ENCODE measurements at regions not wholly inside any gene's neighbourhood (a gene's known extent, or its start where the extent isn't known, plus 50 kb on each side); places are given as distances from the start of the nearest gene placed in this dataset.
"Not testable (repeated sequence)": the region's sequence is repeated elsewhere in the genome, so short reads cannot be mapped to it uniquely, and the experiment has no call there.

- DNase-seq (ENCODE audit: low read depth) = no peak
Measured at GRCh38 chr7:122248472-122248871, 56.1 kb downstream of the FEZF1 start.

DNA sequence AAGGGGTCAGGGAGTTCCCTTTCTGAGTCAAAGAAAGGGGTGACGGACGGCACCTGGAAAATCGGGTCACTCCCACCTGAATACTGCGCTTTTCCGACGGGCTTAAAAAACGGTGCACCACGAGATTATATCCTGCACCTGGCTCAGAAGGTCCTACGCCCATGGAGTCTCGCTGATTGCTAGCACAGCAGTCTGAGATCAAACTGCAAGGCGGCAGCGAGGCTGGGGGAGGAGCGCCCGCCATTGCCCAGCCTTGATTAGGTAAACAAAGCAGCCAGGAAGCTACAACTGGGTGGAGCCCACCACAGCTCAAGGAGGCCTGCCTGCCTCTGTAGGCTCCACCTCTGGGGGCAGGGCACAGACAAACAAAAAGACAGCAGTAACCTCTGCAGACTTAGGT is 65.8 kb downstream of the FEZF1 start:
- DNase-seq (ENCODE audit: low read depth) = not testable (repeated sequence)

DNA sequence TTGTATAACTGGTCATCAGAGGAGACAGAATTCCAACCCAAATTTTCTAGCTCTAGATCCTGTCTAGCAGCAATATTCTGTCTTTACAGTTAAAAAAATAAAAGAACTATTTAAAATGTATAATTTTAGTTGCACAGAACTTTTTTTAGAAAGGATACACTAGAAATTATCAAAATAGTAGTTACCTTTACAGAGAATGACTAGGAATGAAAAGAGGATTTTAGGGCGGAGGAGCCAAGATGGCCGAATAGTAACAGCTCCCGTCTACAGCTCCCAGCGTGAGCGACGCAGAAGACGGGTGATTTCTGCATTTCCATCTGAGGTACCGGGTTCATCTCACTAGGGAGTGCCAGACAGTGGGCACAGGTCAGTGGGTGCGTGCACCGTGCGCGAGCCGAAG is 66.3 kb downstream of the FEZF1 start:
- DNase-seq (ENCODE audit: low read depth) = not testable (repeated sequence)

DNA sequence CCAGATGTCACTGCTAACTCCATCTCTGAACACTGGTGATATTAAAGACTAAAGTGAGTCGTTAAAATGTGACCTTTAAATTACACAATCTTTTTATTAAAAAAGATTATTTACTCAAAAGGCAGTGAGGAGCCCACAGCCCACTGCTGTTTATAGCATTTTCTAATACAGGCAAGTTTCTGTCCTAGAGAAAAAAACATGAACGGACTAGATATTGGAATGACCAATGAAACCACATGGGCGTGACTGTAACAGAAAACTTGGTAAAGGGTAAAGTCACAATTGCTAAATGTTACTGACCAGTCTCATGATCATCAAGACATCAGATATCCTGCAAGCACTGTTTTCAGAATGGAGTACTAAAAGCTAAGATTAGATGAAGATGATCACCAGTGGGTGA is 78.7 kb downstream of the FEZF1 start:
- no peak for DNase-seq (ENCODE audit: low read depth)

DNA sequence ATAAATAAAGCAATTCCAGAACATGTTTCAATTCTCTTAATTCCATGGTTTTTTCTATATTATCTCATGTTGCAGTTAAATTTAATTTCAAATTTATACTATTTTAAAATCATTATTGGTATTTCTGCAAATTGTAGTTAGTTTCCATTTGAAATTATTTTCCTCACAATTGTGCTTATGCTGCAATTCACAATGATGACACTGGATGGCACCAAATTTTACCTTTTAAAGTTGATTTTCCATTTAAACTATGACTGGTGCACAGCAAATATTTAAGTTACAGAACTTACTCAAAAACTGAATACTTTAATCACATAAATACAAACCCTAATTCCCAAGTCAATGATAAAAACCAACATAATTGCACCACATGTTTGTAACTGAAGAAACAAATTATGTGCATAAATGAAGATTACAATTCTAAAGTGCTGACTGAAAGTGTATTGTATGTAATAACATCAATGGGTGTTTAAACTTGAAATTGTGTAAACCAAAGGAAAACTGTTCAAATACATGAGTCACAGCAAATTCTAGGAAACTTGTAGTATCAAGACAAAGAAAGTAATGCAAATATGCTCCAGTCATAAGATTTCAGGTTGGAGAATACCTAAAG is 75.3 kb upstream of the AASS start:
- DNase-seq (ENCODE audit: low read depth) = peak; percentile 20

DNA sequence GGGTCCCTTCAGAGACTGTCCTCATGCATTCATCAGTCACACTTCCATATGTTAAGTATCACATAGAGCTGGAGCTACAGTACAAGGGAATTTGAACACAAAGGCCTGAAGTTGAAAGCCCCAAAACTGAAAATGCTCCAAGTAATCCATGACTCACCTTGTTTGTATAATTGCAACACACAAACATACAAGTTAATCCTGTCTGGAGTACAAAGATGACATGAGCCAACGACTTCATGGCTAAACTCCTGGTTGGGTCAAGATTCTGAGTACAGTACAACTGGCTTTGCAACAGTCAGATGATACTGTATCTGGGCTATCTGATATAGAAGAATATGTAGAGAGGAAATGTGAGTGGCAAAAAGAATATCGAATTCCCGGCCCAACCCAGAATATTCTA is 73.1 kb upstream of the AASS start:
- DNase-seq (ENCODE audit: low read depth) = no peak

GRCh38 chr7:122212754-122213153 is 68.7 kb upstream of the AASS start:
- peak; percentile 43 for DNase-seq (ENCODE audit: low read depth)

DNA sequence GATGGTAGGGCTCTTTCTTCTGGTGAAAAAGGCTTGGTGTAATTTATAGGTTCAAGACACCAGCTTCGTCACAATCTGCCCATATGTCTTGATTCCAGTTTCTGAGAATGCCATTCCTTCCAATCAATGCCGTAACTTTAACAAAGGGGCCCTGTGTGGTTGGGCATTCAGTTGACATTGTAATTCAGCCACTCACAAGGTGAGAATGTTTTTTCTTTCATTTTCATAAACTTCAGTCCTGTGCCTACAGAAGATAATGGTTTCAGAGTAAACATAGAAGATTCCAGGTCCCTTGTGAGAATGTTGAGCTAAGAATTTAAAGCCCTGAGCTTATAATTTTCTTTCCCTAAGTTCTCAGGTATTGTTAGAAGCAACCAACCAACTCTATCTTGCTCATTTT is 67.3 kb upstream of the AASS start:
- no peak for DNase-seq (ENCODE audit: low read depth)

DNA sequence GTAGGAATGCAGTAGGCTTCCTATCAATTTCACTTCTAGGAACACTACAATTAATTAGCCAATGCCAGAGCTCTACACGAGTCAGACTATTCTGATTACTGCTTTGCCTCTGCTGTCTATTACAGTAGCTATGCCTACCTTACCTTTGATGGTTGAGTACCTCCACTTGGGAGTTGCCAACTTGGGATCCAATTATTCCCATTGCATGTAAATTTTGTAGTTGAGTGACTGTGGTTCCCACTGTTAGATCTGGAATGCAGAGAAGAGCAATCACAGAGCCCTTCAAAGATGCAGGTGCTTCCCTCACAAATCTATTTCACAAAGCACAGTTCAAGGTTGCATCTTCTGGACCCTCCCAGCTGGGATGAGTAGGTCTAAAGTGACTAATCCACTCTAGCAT is 62.9 kb upstream of the AASS start:
- DNase-seq (ENCODE audit: low read depth) = no peak

DNA sequence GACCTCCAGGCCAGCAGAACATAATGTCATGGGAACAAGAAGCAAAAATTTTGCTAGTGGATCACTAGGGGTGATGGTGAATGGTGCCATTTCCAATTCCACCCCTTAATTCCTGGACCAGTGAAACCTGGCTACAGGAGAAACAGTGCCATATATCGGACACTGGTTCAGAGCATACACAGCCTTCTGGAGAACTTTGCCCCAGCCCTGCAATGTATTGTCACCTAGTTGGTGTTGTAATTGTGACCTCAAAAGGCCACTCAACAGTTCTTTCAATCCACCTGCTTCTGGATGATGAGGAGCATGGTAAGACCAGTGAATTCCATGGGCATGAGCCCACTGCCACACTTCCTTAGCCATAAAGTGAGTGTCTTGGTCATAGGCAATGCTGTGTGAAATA is 59.8 kb upstream of the AASS start:
- DNase-seq (ENCODE audit: low read depth) = no peak

DNA sequence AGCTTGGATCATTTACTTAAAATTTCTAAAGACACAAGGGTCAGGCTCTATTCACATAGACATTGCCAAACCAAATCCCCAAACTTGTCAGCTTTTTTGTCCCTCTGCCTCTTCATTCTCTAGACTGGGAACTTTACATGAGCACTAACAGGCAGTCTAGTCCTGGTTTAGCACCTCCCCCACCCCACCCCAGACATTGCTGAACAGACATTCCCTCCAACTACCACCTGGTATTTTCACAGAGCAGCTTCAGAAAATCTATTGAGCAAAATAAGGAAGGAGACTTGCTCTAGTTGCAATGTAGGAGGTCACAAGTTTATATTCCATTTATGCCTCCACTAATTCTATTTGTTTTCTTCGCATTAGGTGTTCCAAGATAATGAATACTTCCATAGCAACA is 56.8 kb upstream of the AASS start:
- no peak for DNase-seq (ENCODE audit: low read depth)

GRCh38 chr7:122199171-122199570 is 55.1 kb upstream of the AASS start:
- DNase-seq (ENCODE audit: low read depth) = peak; percentile 46

DNA sequence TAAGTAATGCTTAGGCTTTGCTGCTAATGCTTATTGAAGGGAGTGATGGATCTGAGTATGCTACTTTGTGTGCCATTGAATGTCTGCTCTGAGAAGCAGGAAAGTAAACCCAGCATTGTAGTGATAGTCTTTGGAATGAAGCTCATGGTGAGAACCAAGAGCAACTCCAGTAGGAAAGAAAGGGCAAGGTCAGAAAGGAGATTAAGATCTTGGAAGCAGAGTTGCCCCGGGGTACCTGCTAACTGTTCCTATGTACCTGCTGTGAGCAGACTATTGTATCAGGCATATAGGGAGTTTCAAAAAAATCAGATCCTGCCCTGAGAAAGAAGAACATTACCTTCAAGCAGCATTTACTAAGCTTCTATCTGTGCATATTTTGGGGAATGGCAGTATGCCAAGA is 54.5 kb upstream of the AASS start:
- DNase-seq (ENCODE audit: low read depth) = no peak
